Stimulated activated CD4-positive, alpha-beta T cell treated with anti-CD3 and anti-CD28 coated beads, Interleukin-4, amount 100 ng/mL, for 48 hours (primary cell): ENCODE measurements at regions not wholly inside any gene's neighbourhood (a gene's known extent, or its start where the extent isn't known, plus 50 kb on each side); places are given as distances from the start of the nearest gene placed in this dataset.
"Not testable (repeated sequence)": the region's sequence is repeated elsewhere in the genome, so short reads cannot be mapped to it uniquely, and the experiment has no call there.

ENCODE experiments used
- DNase-seq, 2 donors: peaks; one replicate each; pipeline ENCODE4 v3.0.0-alpha.2; 2020; ENCODE audit warnings: low read depth in 2 of 2

GRCh38 chr2:201568217-201568820 lies 75.0 kb downstream of the TMEM237 start:
- no peak for DNase-seq

GRCh38 chr2:201559067-201559710 lies 84.1 kb downstream of the TMEM237 start:
- no peak for DNase-seq

- no peak for DNase-seq
These were observed 84.6 kb downstream of the TMEM237 start for GRCh38 chr2:201558665-201559064.

GRCh38 chr2:201558232-201558631 lies 85.1 kb downstream of the TMEM237 start:
- DNase-seq: no peak

GRCh38 chr2:201551901-201552300 lies 91.4 kb downstream of the TMEM237 start:
- no peak for DNase-seq

DNA sequence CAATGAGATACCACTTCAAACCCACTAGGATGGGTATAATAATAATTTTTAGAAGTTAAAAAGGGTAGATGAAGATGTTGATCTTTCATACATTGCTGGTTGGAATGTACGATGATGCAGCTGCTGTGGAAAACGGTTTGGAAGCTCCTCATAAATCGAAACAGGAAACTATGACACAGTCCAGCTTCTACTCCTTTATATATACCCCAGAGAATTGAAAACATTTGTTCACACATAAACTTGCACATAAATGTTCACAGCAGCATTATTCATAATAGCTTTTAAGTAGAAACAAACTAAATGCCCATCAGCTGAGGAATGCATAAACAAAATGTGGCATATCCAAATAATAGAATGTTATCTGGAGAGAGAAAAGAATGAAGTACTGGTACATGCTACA lies 95.0 kb downstream of the STRADB start:
- no peak for DNase-seq

DNA sequence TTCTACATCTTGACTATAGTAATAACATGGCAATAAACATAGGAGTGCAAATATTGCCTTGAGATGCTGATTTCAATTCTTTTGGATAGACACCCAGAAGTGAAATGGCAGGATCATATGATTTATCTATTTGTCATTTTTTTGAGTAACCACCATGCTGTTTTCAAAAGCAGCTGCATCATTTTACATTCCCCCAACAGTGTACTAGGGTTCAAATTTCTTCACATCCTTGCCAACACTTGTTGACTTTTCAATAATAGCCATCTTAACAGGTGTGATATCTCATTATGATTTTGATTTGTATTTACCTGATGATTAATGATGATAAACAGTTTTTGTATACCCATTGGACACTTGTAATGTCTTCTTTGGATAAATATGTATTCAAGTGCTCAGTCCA lies 90.8 kb downstream of the STRADB start:
- DNase-seq: no peak

DNA sequence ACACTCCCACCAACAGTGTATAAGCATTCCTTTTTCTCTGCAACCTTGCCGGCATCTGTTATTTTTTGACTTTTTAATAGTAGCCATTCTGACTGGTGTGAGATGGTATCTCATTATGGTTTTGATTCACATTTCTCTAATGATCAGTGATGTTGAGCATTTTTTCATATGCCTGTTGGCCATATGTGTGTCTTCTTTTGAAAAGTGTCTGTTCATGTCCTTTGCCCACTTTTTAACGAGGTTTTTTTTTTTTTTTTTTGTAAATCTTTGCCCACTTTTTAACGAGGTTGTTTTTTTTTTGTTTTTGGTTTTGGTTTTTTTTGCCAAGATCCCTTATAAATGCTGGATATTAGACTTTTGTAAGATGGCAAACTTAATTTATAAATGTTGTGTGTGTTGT lies 87.7 kb downstream of the STRADB start:
- not testable (repeated sequence) for DNase-seq

- no peak for DNase-seq
These were observed 86.5 kb downstream of the STRADB start for GRCh38 chr2:201538025-201538424.

GRCh38 chr2:201536754-201537153 lies 85.2 kb downstream of the STRADB start:
- no peak for DNase-seq

DNA sequence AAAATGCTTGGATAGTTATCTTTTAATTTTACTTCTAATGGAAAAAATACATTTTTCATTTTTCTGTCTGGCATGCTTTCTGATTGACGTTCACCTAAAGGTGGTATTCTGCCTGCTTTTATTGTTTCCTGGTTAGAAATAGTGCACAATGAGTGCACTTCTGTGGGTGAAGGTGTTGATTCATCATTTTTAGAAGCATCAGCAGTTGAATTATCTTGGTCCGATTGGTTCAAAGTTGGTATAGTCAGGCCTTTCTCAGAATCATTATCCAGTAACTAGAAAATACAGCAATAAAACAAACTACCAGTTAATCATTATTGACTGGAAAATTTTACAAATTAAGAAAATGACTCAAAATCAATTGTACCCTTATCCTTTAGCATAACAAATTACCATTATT lies 84.5 kb downstream of the STRADB start:
- DNase-seq: no peak

DNA sequence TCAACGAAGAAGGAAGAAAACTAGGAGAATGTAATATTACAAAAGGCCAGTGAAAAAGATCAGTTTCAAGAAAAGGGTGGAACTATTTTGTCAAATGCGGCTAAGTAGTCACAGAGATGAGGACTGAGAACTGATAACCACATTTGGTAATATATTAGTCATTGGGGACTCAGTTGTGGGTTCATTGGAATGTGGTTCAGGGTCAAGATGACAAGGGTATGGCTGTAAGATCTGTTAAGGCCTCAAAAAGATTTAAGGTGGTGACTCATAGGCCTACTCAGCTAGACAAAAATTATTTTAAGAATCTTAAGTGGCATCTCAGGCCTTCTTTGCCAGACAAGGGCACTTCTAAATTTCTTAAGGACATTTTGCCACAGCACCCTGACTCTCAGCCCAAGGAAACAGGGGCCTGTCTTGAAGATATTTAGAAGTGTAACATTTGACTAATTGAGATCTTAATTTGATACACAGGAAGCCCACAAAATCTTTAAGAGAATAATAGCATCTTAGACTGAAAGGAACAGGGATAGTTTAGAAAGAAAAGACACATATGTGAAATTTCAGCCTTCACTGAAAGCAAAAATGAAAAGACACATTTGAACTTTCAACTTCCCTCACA lies 81.3 kb downstream of the STRADB start:
- DNase-seq: peak in 1 of 2 donors; percentile 2
